ENCODE measurements at regions not wholly inside any gene's neighbourhood (a gene's known extent, or its start where the extent isn't known, plus 50 kb on each side); places are given as distances from the start of the nearest gene placed in this dataset.

- no peak for DNase-seq
These were observed 50.0 kb upstream of the DTNBP1 start for GRCh38 chr6:15712797-15713196.

Measured in SW 1271 (cell line).